ENCODE measurements at regions not wholly inside any gene's neighbourhood (a gene's known extent, or its start where the extent isn't known, plus 50 kb on each side); places are given as distances from the start of the nearest gene placed in this dataset.

GRCh38 chr1:13960375-13960987 lies 260.5 kb downstream of the PRDM2 start:
- in situ Hi-C loops (cut with MboI; ENCODE audit: low pct_ligation_motif_present in 1 of 4, low pct_unique_long_range_greater_than_20kb in 1 of 4, low sequenced_read_pairs in 3 of 4) (loop anchor here in 3 of 4 donors (10.0 to 25.0 kb wide), 3 partner anchors 298 to 1084 kb away; no protein-coding TSS in a partner anchor), intact Hi-C loops (cut with DNase I; ENCODE audit: low total_unique reads) (loop anchor here (5.0 kb wide), 1 partner anchor 293 kb away; no protein-coding TSS in a partner anchor)
- Histone ChIP-seq H3K4me1 (no peaks in the 10 kb centered on the region), H3K27me3 (no peaks in the 10 kb centered on the region), H3K4me3 (no peak overlapping the region), H3K36me3 (no peaks in the 10 kb centered on the region), H3K27ac (no peak overlapping the region), H3K9me3 (no peaks in the 10 kb centered on the region)
- TF ChIP-seq POLR2AphosphoS5 (IDR thresholded peaks at IDR 0.05) (no peak), CTCF (IDR thresholded peaks at IDR 0.05) (peak; percentile 94 to 98 (median 97))
- peak; percentile 73 for DNase-seq
- WGBS, 2 donors (ENCODE audit: low coverage in 1 of 2), result 10% methylated on average over 12 of the region's 12 CpGs; no CpG with 5 or more reads in 1 of the 2 donors

DNA sequence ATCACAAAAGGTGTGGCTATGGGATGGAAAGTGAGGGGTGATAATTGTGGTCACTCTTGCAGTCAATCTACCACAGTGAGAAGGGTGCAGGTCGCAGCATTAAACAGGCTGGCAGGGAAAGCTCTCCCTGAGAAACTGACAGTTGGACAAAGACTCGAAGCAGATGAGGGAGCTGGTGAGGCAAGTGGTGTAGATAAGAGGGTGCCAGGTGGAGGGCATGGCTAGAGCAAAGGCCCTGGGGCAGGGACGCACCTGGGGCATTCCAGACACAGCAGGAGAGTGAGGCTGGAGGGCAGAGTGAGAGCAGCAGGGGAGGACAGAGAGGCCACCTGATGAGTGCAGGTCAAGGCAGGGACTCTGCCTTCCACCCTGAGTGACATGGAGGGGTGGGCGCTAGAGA lies 264.8 kb downstream of the PRDM2 start:
- DNase-seq, result no peak
- intact Hi-C loops (cut with DNase I; ENCODE audit: low total_unique reads), result loop anchor here (5.0 kb wide), 1 partner anchor 297 kb away; no protein-coding TSS in a partner anchor
- H3K4me1 ChIP-seq, result no peaks in the 10 kb centered on the region
- H3K4me3 ChIP-seq, result no peak overlapping the region
- no peaks in the 10 kb centered on the region for H3K36me3 ChIP-seq
- in situ Hi-C loops (cut with MboI; ENCODE audit: low pct_ligation_motif_present in 1 of 4, low pct_unique_long_range_greater_than_20kb in 1 of 4, low sequenced_read_pairs in 3 of 4), result loop anchor here in 3 of 4 donors (10.0 to 25.0 kb wide), 3 partner anchors 302 to 1080 kb away; no protein-coding TSS in a partner anchor
- TF ChIP-seq EP300 (IDR thresholded peaks at IDR 0.05; ENCODE audit: low read depth) (no peak), CTCF (IDR thresholded peaks at IDR 0.05) (no peak), POLR2AphosphoS5 (IDR thresholded peaks at IDR 0.05) (no peak), POLR2A (IDR thresholded peaks at IDR 0.05) (no peak)
- no peaks in the 10 kb centered on the region for H3K9me3 ChIP-seq
- H3K27me3 ChIP-seq, result no peaks in the 10 kb centered on the region
- H3K27ac ChIP-seq, result no peak overlapping the region
- 73 to 100% methylated on average over 1 to 4 of the region's 4 CpGs for WGBS, 2 donors (ENCODE audit: low coverage in 1 of 2)

DNA sequence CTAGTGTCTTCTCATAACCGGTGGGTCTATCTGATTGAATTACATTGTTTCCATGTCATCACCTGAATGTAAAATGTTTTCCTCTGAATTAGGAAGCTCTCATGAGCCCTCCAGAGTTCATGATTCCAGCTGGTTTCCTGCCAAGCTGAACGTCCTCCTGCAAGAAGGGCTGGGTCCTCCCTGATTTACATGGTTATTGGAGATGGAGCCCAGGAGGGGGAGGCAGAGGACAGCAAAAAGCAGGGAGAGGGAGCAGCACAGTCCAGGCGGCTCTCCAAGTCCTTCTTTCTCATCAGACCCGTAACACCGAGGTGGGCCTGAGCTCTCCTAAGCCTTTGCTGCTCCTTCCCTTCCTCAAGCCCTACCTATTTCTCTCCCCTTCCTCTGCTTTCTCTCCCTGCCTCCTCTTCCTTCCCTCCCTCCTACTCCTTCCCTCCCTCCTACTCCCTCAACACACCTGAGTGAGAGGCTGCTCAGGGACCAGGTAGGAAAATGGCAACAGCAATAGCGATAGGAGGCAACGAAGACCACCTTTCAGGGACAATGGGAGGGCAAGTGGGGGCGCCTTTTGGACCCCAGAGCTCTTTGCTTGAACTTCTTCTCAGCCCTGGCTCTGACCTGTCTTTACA lies 265.9 kb downstream of the PRDM2 start:
- no peak overlapping the region for H3K4me3 ChIP-seq
- intact Hi-C loops (cut with DNase I; ENCODE audit: low total_unique reads) (no loop called here), in situ Hi-C loops (cut with MboI; ENCODE audit: low pct_ligation_motif_present in 1 of 4, low pct_unique_long_range_greater_than_20kb in 1 of 4, low sequenced_read_pairs in 3 of 4) (loop anchor here in 3 of 4 donors (10.0 to 25.0 kb wide), 3 partner anchors 304 to 1079 kb away; no protein-coding TSS in a partner anchor)
- WGBS, 2 donors (ENCODE audit: low coverage in 1 of 2), result 25 to 42% methylated on average over 5 to 8 of the region's 8 CpGs
- no peaks in the 10 kb centered on the region for H3K27me3 ChIP-seq
- peaks cover 0 to 4% of the 10 kb centered on the region in 2 donors for H3K9me3 ChIP-seq
- H3K36me3 ChIP-seq, result no peaks in the 10 kb centered on the region
- DNase-seq, result peak; percentile 41
- TF ChIP-seq POLR2AphosphoS5 (IDR thresholded peaks at IDR 0.05) (no peak), CTCF (IDR thresholded peaks at IDR 0.05) (peak; percentile 21 to 56 (median 46)), POLR2A (IDR thresholded peaks at IDR 0.05) (no peak), EP300 (IDR thresholded peaks at IDR 0.05; ENCODE audit: low read depth) (no peak)
- no peak overlapping the region for H3K27ac ChIP-seq
- no peaks in the 10 kb centered on the region for H3K4me1 ChIP-seq

DNA sequence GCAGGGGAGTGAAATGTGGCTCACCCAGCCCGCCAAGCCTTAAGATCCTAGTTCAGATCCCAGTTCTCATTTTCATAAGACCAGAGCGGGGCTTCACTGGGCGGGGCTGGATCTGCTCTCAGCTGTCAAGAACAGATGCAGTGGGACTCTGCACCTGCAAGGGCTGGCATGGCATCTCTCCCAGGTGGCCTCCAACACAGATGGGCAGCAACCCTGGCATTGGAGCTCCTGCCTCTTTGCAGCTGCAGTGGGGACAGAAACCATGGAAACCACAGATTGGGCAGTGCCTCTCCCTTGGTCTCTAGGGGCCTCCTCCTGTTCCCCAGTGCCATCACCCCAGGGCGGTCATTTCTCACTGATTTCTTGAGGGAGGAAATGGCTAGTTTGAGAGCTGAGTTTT lies 267.7 kb downstream of the PRDM2 start:
- intact Hi-C loops (cut with DNase I; ENCODE audit: low total_unique reads), result no loop called here

More for the DNA sequence above, 267.7 kb downstream of the PRDM2 start:
- H3K4me1 ChIP-seq, result no peaks in the 10 kb centered on the region
- no peak overlapping the region for H3K4me3 ChIP-seq
- WGBS, 2 donors (ENCODE audit: low coverage in 1 of 2), result 86% methylated on average over 4 of the region's 4 CpGs; no CpG with 5 or more reads in 1 of the 2 donors
- no peak overlapping the region for H3K27ac ChIP-seq
- no peak for DNase-seq
- H3K9me3 ChIP-seq, result peaks cover 0 to 6% of the 10 kb centered on the region in 2 donors
- H3K27me3 ChIP-seq, result no peaks in the 10 kb centered on the region
- no peak for TF ChIP-seq POLR2AphosphoS5 (IDR thresholded peaks at IDR 0.05)
- no peak for TF ChIP-seq EP300 (IDR thresholded peaks at IDR 0.05; ENCODE audit: low read depth)
- TF ChIP-seq CTCF (IDR thresholded peaks at IDR 0.05), result no peak
- TF ChIP-seq POLR2A (IDR thresholded peaks at IDR 0.05), result no peak
- no peaks in the 10 kb centered on the region for H3K36me3 ChIP-seq
- in situ Hi-C loops (cut with MboI; ENCODE audit: low pct_ligation_motif_present in 1 of 4, low pct_unique_long_range_greater_than_20kb in 1 of 4, low sequenced_read_pairs in 3 of 4), result loop anchor here in 3 of 4 donors (10.0 to 25.0 kb wide), 3 partner anchors 305 to 1077 kb away; no protein-coding TSS in a partner anchor
